Suprapubic skin (tissue), 4 donors: ENCODE measurements at regions not wholly inside any gene's neighbourhood (a gene's known extent, or its start where the extent isn't known, plus 50 kb on each side); places are given as distances from the start of the nearest gene placed in this dataset.

Experiments
- CTCF ChIP-seq, 2 donors: fragments of 200-600 bp in 1 of 2; fragments of 450-650 bp in 1 of 2; sonication (generic) in 1 of 2; IDR thresholded peaks; one replicate each; pipeline ENCODE4 v1.5.1; 2016 to 2019; ENCODE audit warnings: antibody characterized with exemption in 2 of 2, mild to moderate bottlenecking in 1 of 2, moderate library complexity in 1 of 2
- EP300 ChIP-seq: sonication (generic); formaldehyde crosslinking; IDR thresholded peaks from one replicate; pipeline ENCODE4 v1.6.1; 2017; ENCODE audit warnings: antibody characterized with exemption
- POLR2AphosphoS5 ChIP-seq, 3 donors: sonication (generic); formaldehyde crosslinking; IDR thresholded peaks; one replicate each; pipeline ENCODE4 v1.6.1; 2017; ENCODE audit warnings: antibody characterized with exemption in 3 of 3

- no peak for TF ChIP-seq POLR2AphosphoS5 (IDR thresholded peaks at IDR 0.05)
- no peak for TF ChIP-seq CTCF (IDR thresholded peaks at IDR 0.05)
- no peak for TF ChIP-seq EP300
Observed at GRCh38 chr6:90364286-90364685, 67.6 kb upstream of the BACH2 start.
